Uterus (tissue), 2 donors: ENCODE measurements at regions not wholly inside any gene's neighbourhood (a gene's known extent, or its start where the extent isn't known, plus 50 kb on each side); places are given as distances from the start of the nearest gene placed in this dataset.

Experiments used
- POLR2A ChIP-seq, 2 donors: fragments of 450-650 bp; IDR thresholded peaks; one replicate each; pipeline ENCODE4 v1.6.1; 2016; ENCODE audit warnings: antibody characterized with exemption in 2 of 2, mild to moderate bottlenecking in 1 of 2, moderate library complexity in 1 of 2
- TF ChIP-seq, protein P1 (sequence below), 4 experiments: fragments of 200-600 bp in 2 of 4; fragments of 450-650 bp in 2 of 4; sonication (generic) in 2 of 4; IDR thresholded peaks; one replicate each; pipeline ENCODE4 v1.5.1; 2016 to 2019; ENCODE audit warnings: antibody characterized with exemption in 4 of 4, mild to moderate bottlenecking in 2 of 4, moderate library complexity in 1 of 4

DNA sequence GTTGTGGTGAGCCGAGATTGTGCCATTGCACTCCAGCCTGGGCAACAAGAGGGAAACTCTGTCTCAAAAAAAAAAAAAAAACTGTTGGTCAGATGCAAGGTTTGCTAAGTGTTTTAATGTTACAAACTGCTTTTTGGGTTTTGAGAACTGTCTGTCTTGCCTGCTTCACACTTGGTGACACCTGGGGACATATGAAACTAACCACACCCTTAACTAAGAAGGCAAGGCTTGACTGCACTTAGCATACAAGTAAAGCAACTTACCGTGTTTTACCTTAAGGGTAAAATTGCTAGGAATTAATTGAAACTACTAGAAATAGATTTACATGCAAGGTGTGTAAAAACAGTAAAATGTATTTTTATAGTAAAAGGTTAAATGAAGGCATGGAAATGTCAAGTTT, 180.4 kb downstream of the OR13H1 start:
- TF ChIP-seq, protein P1, sequence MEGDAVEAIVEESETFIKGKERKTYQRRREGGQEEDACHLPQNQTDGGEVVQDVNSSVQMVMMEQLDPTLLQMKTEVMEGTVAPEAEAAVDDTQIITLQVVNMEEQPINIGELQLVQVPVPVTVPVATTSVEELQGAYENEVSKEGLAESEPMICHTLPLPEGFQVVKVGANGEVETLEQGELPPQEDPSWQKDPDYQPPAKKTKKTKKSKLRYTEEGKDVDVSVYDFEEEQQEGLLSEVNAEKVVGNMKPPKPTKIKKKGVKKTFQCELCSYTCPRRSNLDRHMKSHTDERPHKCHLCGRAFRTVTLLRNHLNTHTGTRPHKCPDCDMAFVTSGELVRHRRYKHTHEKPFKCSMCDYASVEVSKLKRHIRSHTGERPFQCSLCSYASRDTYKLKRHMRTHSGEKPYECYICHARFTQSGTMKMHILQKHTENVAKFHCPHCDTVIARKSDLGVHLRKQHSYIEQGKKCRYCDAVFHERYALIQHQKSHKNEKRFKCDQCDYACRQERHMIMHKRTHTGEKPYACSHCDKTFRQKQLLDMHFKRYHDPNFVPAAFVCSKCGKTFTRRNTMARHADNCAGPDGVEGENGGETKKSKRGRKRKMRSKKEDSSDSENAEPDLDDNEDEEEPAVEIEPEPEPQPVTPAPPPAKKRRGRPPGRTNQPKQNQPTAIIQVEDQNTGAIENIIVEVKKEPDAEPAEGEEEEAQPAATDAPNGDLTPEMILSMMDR (IDR thresholded peaks at IDR 0.05): no peak
- no peak for TF ChIP-seq POLR2A (IDR thresholded peaks at IDR 0.05)
